Panc1 (cell line): ENCODE measurements at regions not wholly inside any gene's neighbourhood (a gene's known extent, or its start where the extent isn't known, plus 50 kb on each side); places are given as distances from the start of the nearest gene placed in this dataset.

Experiments used
- ATAC-seq: fragments of 200-7000 bp; cut with Tn5 transposase; 2 replicates; pipeline ENCODE4 v1.9.1; 2020; ENCODE audit warnings: mild to moderate bottlenecking, moderate library complexity
- BruUV-seq: library from RNA; stranded (reverse); fragments of 400-500 nt; replicated peaks from 2 replicates; lab custom pipeline; 2021; lab: Mats Ljungman, UMichigan
- CTCF ChIA-PET: fragments of 300-600 bp; sonication (Branson Sonifier 250); formaldehyde crosslinking; loops from one replicate; lab custom pipeline; 2022; ENCODE audit warnings: antibody characterized with exemption; lab: Charles Lee
- POLR2A ChIA-PET: fragments of 300-600 bp; sonication (Branson Sonifier 250); formaldehyde crosslinking; loops from one replicate; lab custom pipeline; 2022; ENCODE audit warnings: antibody characterized with exemption; lab: Charles Lee
- DNase-seq: peaks from one replicate; pipeline ENCODE4 v3.0.0-alpha.2; 2010; ENCODE audit warnings: low read depth, low spot score
- H3K27ac ChIP-seq: 2 replicates; pipeline ENCODE4 v1.5.1; 2011; ENCODE audit warnings: mild to moderate bottlenecking, low read length, inconsistent platforms
- H3K27me3 ChIP-seq: fragments of 200-500 bp; sonication (Bioruptor generic); 2 replicates; pipeline ENCODE4 v1.6.0; 2014; ENCODE audit warnings: low read length, inconsistent platforms; ENCODE audit not compliant: control insufficient read depth, insufficient read depth
- H3K36me3 ChIP-seq: fragments of 200-500 bp; sonication (Bioruptor generic); 2 replicates; pipeline ENCODE4 v1.5.1; 2014; ENCODE audit warnings: inconsistent platforms, mild to moderate bottlenecking, low read length, moderate library complexity; ENCODE audit not compliant: control insufficient read depth, insufficient read depth
- H3K4me1 ChIP-seq: 2 replicates; pipeline ENCODE4 v1.5.1; 2011; ENCODE audit warnings: inconsistent platforms, mild to moderate bottlenecking, low read length, moderate library complexity; ENCODE audit not compliant: control insufficient read depth, insufficient read depth
- H3K4me3 ChIP-seq, 2 experiments: 2 replicates each; pipeline ENCODE4 v1.5.1; 2011 to 2012; ENCODE audit warnings: low read depth in 2 of 2, low read length in 2 of 2, mild to moderate bottlenecking in 2 of 2, inconsistent platforms in 1 of 2, moderate library complexity in 1 of 2
- H3K9me3 ChIP-seq: fragments of 200-500 bp; sonication (Bioruptor generic); 2 replicates; pipeline ENCODE4 v1.5.1; 2014; ENCODE audit warnings: low read depth, mild to moderate bottlenecking, inconsistent platforms, low read length, moderate library complexity; ENCODE audit not compliant: control insufficient read depth, insufficient read depth
- POLR2AphosphoS5 ChIP-seq: IDR thresholded peaks from 2 replicates; pipeline ENCODE4 v1.6.1; 2012; ENCODE audit warnings: mild to moderate bottlenecking, low read depth, low read length, moderate library complexity
- SIN3A ChIP-seq: IDR thresholded peaks from 2 replicates; pipeline ENCODE4 v1.6.1; 2012; ENCODE audit warnings: low read depth, mild to moderate bottlenecking, low read length, moderate library complexity, borderline replicate concordance; ENCODE audit not compliant: insufficient read depth
- TCF7L2 ChIP-seq: IDR thresholded peaks from 2 replicates; pipeline ENCODE4 v1.6.1; 2011; ENCODE audit warnings: mild to moderate bottlenecking, low read depth, low read length, inconsistent platforms
- in situ Hi-C: cut with HindIII; loops from 2 replicates; pipeline ENCODE4 v1.10.0; 2016; ENCODE audit warnings: low sequenced_read_pairs, low pct_unique_long_range_greater_than_20kb
- intact Hi-C: fragments of 100-400 bp; cut with micrococcal nuclease; formaldehyde crosslinking; loops from one replicate; pipeline ENCODE4 v1.10.0; 2022; ENCODE audit not compliant: unreplicated experiment
- TF ChIP-seq, protein P1 (sequence below): fragments of 450-650 bp; IDR thresholded peaks from 2 replicates; pipeline ENCODE4 v1.5.1; 2017; ENCODE audit warnings: mild to moderate bottlenecking
- TF ChIP-seq, protein P2 (sequence below), 2 experiments: IDR thresholded peaks; 2 replicates each; pipeline ENCODE4 v1.6.1; 2011 to 2012; ENCODE audit warnings: low read depth in 2 of 2, control low read depth in 1 of 2, low read length in 1 of 2, mild to moderate bottlenecking in 1 of 2, moderate library complexity in 1 of 2; ENCODE audit not compliant: insufficient read depth in 1 of 2

DNA sequence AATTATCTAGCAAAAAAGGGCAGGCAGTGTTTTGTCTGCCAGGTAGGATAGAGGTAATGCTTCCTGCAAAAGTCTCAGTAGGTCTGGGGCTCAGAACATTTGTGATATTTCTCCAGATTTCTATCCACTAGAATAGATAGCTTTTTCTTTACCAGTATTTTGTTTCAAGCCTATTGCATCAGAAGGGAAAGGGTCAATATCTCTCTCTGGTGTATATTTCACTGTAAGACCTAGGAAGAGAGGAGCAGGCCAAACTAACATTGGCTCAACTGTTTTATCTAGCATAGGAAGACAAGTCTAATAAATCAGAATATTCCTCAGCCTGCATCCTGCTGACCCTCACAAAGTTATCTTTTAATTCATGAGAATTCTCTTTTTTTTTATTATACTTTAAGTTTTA is 106.7 kb upstream of the DAAM1 start:
- BruUV-seq: no TSS peak
- intact Hi-C loops: no loop called here
- no peak overlapping the region for H3K27ac ChIP-seq
- H3K27me3 ChIP-seq: peaks cover 2% of the 10 kb centered on the region; the same call in 1 of the 2 replicates
- H3K36me3 ChIP-seq: no peaks in the 10 kb centered on the region
- POLR2A ChIA-PET: interaction anchor here (0.6 kb wide), 1 partner anchor 14 kb away, joined by 4 read pairs; no protein-coding TSS in a partner anchor
- no peaks in the 10 kb centered on the region for H3K9me3 ChIP-seq
- DNase-seq (no peak), ATAC-seq (no peak)
- in situ Hi-C loops: no loop called here
- TF ChIP-seq, protein P1, sequence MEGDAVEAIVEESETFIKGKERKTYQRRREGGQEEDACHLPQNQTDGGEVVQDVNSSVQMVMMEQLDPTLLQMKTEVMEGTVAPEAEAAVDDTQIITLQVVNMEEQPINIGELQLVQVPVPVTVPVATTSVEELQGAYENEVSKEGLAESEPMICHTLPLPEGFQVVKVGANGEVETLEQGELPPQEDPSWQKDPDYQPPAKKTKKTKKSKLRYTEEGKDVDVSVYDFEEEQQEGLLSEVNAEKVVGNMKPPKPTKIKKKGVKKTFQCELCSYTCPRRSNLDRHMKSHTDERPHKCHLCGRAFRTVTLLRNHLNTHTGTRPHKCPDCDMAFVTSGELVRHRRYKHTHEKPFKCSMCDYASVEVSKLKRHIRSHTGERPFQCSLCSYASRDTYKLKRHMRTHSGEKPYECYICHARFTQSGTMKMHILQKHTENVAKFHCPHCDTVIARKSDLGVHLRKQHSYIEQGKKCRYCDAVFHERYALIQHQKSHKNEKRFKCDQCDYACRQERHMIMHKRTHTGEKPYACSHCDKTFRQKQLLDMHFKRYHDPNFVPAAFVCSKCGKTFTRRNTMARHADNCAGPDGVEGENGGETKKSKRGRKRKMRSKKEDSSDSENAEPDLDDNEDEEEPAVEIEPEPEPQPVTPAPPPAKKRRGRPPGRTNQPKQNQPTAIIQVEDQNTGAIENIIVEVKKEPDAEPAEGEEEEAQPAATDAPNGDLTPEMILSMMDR: no peak
- TF ChIP-seq POLR2AphosphoS5: no peak
- TF ChIP-seq, protein P2, sequence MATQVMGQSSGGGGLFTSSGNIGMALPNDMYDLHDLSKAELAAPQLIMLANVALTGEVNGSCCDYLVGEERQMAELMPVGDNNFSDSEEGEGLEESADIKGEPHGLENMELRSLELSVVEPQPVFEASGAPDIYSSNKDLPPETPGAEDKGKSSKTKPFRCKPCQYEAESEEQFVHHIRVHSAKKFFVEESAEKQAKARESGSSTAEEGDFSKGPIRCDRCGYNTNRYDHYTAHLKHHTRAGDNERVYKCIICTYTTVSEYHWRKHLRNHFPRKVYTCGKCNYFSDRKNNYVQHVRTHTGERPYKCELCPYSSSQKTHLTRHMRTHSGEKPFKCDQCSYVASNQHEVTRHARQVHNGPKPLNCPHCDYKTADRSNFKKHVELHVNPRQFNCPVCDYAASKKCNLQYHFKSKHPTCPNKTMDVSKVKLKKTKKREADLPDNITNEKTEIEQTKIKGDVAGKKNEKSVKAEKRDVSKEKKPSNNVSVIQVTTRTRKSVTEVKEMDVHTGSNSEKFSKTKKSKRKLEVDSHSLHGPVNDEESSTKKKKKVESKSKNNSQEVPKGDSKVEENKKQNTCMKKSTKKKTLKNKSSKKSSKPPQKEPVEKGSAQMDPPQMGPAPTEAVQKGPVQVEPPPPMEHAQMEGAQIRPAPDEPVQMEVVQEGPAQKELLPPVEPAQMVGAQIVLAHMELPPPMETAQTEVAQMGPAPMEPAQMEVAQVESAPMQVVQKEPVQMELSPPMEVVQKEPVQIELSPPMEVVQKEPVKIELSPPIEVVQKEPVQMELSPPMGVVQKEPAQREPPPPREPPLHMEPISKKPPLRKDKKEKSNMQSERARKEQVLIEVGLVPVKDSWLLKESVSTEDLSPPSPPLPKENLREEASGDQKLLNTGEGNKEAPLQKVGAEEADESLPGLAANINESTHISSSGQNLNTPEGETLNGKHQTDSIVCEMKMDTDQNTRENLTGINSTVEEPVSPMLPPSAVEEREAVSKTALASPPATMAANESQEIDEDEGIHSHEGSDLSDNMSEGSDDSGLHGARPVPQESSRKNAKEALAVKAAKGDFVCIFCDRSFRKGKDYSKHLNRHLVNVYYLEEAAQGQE (IDR thresholded peaks at IDR 0.05; ENCODE audit: insufficient read depth in 1 of 2, low read depth in 2 of 2, low read length in 1 of 2): no peak
- no peak for TF ChIP-seq SIN3A
- TF ChIP-seq TCF7L2: no peak
- CTCF ChIA-PET: no interaction called here
- no peaks in the 10 kb centered on the region for H3K4me1 ChIP-seq
- H3K4me3 ChIP-seq: no peak overlapping the region

DNA sequence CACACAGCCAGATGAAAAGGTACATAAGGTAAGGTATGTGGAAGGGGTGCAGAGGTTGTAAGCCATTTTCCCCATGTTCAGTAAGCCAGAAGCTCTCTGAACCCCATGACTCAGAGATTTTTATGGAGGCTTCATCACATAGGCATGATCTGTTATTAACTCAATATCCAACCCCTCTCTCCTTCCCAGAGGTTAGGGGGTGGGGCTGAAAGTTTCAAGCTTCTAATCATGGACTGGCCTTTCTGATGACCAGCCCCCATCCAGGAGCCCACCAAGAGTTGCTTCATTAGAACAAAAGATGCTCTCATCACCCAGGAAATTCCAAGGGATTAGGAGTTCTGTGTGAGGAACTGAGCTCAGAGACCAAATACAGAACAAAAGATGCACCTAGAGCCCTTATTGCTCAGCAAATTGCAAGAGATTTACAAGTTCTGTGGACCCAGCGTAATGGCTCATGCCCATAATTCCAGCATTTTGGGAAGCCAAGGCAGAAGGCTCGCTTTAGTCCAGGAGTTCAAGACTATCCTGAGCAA is 103.2 kb upstream of the DAAM1 start:
- no peak overlapping the region for H3K27ac ChIP-seq
- intact Hi-C loops (no loop called here), in situ Hi-C loops (no loop called here)
- TF ChIP-seq, protein P2 (IDR thresholded peaks at IDR 0.05; ENCODE audit: insufficient read depth in 1 of 2, low read depth in 2 of 2, low read length in 1 of 2): no peak
- no peak for TF ChIP-seq TCF7L2
- TF ChIP-seq SIN3A: no peak
- TF ChIP-seq, protein P1: no peak
- no peak for TF ChIP-seq POLR2AphosphoS5
- DNase-seq (no peak), ATAC-seq (no peak)
- H3K27me3 ChIP-seq: no peaks in the 10 kb centered on the region
- ChIA-PET POLR2A (no interaction called here), CTCF (no interaction called here)
- H3K36me3 ChIP-seq: no peaks in the 10 kb centered on the region
- BruUV-seq: no TSS peak
- H3K9me3 ChIP-seq: no peaks in the 10 kb centered on the region
- no peaks in the 10 kb centered on the region for H3K4me1 ChIP-seq
- no peak overlapping the region for H3K4me3 ChIP-seq
